Ovary (tissue), 3 donors: ENCODE measurements at regions not wholly inside any gene's neighbourhood (a gene's known extent, or its start where the extent isn't known, plus 50 kb on each side); places are given as distances from the start of the nearest gene placed in this dataset.

ENCODE experiments used
- CTCF ChIP-seq, 3 donors: fragments of 450-650 bp in 2 of 3; fragments of 200-600 bp in 1 of 3; IDR thresholded peaks; one replicate each; pipeline versions ENCODE4 v1.5.1 to v1.8.0; 2016 to 2022; ENCODE audit warnings: antibody characterized with exemption in 3 of 3, mild to moderate bottlenecking in 1 of 3
- POLR2A ChIP-seq: fragments of 450-650 bp; IDR thresholded peaks from one replicate; pipeline ENCODE4 v1.6.1; 2017; ENCODE audit warnings: antibody characterized with exemption, mild to moderate bottlenecking, moderate library complexity
- donor health status: DM: no; HTN: no; CAD: no.

GRCh38 chr7:86448856-86449255 is 194.9 kb upstream of the GRM3 start:
- TF ChIP-seq CTCF (IDR thresholded peaks at IDR 0.05), result no peak
- TF ChIP-seq POLR2A, result no peak
